ENCODE measurements at regions not wholly inside any gene's neighbourhood (a gene's known extent, or its start where the extent isn't known, plus 50 kb on each side); places are given as distances from the start of the nearest gene placed in this dataset.
"Not testable (repeated sequence)": the region's sequence is repeated elsewhere in the genome, so short reads cannot be mapped to it uniquely, and the experiment has no call there.

DNA sequence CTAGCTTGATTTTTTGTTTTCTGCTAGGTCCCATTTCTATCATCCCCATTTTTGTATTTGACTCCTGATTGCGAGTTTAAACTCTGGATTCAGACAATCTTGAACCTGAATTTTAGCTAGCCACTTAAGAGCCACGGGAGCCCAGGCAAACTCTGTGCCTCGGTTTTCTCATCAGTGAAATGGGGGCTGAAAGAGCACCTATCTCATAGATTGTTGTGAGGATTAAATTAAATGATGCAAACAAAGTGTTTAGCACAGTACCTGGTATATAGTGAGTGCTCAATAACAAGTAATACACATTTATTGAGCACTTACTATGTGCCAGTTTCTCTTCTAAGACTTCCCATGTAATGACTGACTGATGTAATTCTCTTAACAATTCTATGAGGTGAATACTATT lies 158.1 kb upstream of the POU3F1 start:
- no peak for DNase-seq

DNA sequence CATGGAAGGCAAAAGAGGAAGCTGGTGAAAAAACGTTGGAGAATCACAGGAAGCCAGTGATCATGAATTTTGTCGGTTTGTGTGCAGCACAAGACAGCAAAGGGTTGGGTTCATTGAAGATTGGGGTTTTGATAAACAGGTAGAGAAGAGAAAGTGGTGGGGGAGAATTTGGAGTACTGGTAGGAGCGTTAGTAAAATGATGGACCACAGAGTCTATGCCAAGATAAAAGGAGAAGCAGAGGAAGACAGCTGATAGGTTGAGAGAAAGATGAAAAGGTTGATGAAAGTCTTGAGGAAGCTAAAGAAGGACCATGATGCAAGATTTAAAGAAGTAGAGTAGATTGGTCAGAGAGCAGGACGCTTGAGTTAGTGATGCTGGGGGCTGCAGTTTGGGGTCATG lies 156.8 kb upstream of the POU3F1 start:
- DNase-seq: no peak

GRCh38 chr1:38201431-38201830 lies 154.8 kb upstream of the POU3F1 start:
- no peak for DNase-seq

GRCh38 chr1:38198621-38199020 lies 152.0 kb upstream of the POU3F1 start:
- DNase-seq: no peak

DNA sequence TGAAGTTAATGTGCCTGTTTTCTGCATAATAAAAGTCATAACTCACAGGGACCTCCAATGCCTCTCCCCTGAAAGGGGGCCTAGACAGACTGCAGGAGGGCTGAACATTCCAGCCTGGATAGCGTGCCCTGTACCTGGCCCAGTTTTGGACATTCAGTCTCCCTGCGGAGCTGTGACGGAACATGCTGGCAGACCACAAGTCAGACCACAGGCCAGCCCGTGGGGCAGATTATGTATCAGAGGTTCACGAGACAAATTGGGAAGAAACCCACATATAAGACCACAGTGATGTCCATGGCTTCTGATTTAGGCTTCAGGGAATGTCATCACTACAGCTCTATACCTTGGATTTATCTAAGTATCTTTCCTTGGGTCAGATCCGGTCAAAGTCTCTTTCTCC lies 151.5 kb upstream of the POU3F1 start:
- DNase-seq: no peak

DNA sequence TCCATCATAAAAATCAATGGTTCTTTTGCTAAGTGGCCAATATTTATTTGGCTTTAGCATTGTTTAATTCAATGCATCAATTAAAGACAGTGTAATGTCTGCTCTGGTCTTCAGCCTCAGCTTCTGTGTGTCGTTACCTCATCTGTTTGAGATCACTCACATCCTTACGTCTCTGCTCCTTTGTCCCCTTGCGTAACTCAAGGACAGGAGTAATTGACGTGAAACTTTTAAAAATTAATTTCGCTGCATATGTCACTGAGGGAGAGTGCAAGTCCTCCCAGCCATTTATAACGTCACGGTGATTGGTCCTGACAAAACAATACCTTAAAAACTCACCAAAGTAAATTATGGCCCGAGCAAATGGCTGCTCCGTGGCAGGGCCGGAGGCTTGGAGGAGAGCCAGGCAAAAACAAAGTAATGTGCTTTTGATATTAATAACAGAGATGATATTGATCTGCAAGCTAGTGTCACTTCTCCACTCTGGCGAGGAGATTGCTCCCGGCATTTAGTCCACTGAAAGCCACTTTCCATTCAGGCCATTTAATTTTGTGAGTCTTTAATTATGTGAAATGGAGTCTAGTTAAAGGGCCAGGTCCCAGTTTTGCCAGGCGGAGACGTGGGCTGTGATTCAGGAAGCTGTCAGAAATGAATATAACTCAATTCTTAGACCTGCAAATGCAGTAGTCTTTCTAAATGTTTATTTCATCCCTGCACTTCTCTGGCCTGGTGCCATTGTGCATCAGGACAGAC lies 150.9 kb upstream of the POU3F1 start:
- DNase-seq: no peak

DNA sequence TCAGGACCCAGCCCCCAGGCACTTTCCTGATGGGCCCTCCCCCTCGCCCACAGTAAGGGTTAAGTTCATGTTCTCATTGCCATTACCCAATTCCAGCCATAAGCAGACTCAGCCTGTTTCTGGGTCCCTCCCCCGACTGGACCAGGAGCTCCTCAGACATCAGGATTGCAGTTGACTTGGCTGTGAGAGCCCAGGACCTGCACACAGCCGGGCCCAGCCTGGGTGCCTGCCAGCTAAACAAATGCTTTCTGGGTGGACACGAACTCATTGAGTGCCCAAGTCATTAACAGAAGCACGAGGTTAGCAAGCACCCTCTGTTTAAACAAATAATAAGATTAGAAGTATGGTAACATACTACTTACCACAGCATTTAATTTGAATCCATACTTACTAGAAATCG lies 147.9 kb upstream of the POU3F1 start:
- DNase-seq: peak; percentile 33

DNA sequence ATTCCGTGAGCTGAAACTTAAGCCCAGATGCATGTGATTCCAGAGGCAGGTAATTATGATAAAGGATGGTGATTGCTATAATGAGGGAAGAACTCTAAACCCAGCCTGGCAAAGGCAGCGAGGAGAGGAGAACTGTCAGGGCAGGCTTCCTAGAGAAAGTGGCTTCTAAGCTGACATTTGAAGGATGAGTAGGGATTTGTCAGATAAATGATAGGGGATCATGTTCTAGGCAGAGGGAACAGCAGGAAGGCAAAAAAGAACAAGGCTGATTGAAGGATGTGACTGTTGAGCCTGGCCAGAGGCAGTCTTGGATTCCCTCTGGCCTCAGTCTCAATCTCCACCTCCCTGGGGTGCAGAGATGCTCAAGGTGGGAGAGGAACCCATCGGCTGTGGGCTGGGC lies 146.4 kb upstream of the POU3F1 start:
- no peak for DNase-seq

- no peak for DNase-seq
Measured at GRCh38 chr1:38191461-38191860, 144.9 kb upstream of the POU3F1 start.

- DNase-seq: no peak
Measured at GRCh38 chr1:38190983-38191382, 144.4 kb upstream of the POU3F1 start.

- DNase-seq: no peak
Measured at GRCh38 chr1:38187552-38187951, 141.0 kb upstream of the POU3F1 start.

- DNase-seq: no peak
Measured at GRCh38 chr1:38186566-38186965, 140.0 kb upstream of the POU3F1 start.

DNA sequence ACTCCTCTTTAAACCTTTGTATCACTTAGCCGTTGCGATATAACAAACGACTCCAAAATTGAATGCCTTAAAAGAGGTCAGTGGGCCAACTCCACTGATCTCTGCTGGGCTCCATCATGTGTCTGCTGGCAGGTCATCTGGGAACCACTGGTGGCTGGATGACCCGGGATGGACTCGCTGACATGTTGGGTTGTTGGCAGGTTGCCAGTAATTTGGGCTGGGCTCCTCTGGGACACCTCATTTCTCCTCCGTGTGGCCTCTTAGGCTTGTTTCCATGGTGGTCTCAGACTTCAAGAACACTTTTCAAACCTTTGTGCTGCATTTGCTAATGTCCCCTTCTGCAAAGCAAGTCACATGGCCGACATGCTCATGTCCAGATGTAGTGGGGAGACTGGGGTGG lies 139.3 kb upstream of the POU3F1 start:
- no peak for DNase-seq

DNA sequence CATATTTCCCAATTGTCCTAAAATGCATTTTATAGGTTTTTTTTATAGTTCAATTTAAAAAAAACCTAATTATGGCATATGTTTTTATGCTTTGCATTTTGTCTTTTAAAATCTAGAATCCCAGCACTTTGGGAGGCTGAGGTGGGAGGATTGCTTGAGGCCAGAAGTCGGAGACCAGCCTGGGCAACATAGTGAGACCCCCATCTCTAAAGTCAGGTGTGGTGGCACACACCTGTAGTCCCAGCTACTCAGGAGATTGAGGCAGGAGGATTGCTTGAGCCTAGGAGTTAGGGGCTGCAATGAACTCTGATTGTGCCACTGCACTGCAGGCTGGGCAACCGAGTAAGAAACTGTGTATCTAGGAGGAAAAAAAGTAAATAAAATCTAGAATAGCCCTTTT lies 137.2 kb upstream of the POU3F1 start:
- DNase-seq: no peak

- no peak for DNase-seq
Measured at GRCh38 chr1:38183096-38183495, 136.5 kb upstream of the POU3F1 start.

- not testable (repeated sequence) for DNase-seq
Measured at GRCh38 chr1:38180388-38180787, 133.8 kb upstream of the POU3F1 start.

- DNase-seq: no peak
Measured at GRCh38 chr1:38179483-38179882, 132.9 kb upstream of the POU3F1 start.

DNA sequence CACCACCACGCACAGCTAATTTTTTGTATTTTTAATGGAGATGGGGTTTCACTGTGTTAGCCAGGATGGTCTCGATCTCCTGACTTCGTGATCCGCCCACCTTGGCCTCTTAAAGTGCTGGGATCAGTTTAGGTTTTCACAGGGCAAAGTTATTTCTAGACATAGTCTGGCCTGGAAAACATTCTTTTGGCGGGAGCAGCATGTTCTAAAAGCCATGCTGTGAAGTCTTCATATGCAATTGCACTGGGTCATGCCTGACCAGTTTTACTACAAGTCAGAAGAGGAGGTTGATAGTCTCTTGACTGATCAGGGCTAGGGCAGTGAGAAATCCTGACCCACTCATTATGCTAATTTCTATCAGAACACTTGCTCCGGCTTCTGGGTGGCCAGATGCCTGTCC lies 131.6 kb upstream of the POU3F1 start:
- no peak for DNase-seq

GRCh38 chr1:38175121-38175520 lies 128.5 kb upstream of the POU3F1 start:
- DNase-seq: no peak

GRCh38 chr1:38173848-38174247 lies 127.3 kb upstream of the POU3F1 start:
- no peak for DNase-seq

DNA sequence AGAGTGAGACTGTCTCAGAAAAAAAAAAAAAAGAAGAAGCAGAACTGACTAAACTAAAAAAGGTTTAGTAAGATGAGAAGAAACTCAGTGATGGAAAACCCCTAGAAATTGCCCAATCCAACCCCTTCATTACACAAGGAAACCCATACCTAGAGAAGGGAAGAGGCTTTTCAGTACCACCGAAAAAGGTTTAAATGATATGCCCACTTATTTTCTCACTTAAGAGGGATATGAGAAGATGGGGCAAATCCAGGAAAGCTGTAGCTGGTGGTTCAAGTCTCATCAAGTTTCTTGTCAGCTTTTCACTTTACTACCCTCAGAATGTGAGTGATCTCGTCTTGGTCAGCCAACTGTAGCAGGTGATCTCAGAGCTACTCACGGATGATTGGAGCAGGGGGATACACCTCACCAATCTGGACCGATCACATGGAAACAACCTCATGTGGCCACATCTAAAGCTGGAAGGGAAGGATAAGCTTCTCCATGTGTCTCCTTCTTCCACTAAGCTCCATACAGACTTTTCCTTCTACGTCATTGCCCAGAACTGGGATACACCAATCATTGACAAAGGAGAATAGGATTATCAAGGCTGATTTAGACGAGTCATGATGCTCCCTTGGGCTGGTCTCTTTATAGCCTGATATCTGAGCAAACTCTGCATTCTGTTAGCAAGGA lies 126.7 kb upstream of the POU3F1 start:
- no peak for DNase-seq

DNA sequence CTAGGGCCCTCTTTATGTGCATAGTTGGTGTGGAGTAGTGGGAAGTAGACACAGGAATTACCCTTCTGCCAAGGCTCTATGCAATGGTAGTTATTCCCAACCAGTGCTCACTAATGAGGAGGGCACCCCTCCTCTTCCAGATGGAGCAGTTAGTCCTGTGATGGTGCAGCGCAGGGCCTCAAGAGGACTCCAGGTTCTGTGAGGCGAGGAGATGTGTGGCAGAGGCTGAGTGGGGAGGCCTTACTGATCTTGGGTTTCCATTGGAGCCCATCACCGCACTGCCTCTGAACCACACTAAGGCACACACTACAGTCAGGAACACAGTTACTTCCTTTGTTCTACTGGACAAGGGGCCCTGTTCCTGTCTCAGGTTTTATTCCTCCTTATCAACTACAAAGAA lies 122.5 kb upstream of the POU3F1 start:
- no peak for DNase-seq

DNA sequence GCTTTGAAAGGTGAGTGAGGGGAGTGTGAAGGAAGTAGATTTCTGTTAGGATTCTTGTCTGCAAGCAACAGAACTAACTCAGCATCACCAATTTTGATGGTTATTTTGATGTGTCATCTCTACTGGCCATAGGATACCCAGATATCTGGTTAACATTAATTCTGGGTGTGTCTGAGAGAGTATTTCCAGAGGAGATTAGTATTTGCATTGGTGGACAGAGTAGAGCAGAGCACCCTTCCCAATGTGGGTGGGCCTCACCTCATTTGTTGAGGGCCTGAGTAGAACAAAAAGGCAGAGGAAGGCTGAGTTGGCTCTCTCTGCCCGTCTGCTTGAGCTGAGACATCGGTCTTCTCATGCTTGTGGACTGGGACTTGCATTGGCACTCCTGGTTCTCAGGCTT lies 121.8 kb upstream of the POU3F1 start:
- no peak for DNase-seq

DNA sequence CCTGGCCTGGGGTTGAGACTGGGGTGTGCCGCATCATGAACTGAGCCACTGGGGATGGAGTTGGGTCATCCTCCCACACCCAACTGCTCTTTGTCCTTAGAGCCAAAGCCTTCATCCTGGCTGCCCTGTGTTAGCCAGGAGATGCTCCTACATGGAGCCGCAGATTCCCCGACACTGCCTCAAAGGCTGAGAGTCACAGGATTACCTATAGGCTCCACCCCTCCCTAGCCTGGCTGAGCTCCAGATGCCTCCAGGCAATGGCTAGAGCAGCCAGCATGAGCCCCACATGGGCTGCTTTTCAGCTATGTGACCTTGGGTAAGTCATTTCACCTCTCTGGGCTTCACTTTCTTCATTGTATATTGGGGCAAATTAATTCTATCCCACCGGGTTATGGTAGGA lies 119.9 kb upstream of the POU3F1 start:
- DNase-seq: no peak

Data from DMS153 (cell line).